Omental fat pad (tissue), 3 donors: ENCODE measurements at regions not wholly inside any gene's neighbourhood (a gene's known extent, or its start where the extent isn't known, plus 50 kb on each side); places are given as distances from the start of the nearest gene placed in this dataset.

Source experiments
- ATAC-seq: fragments of 150-250 bp; one replicate; pipeline ENCODE4 v1.9.1; 2016; ENCODE audit warnings: mild to moderate bottlenecking, moderate library complexity; ENCODE audit not compliant: low FRiP score
- DNase-seq: peaks from one replicate; pipeline ENCODE4 v3.0.0-alpha.2; 2019; ENCODE audit warnings: low spot score
- CTCF ChIP-seq, 3 donors: fragments of 450-650 bp; IDR thresholded peaks; one replicate each; pipeline ENCODE4 v1.5.1; 2016 to 2017; ENCODE audit warnings: antibody characterized with exemption in 3 of 3, mild to moderate bottlenecking in 3 of 3, moderate library complexity in 2 of 3

GRCh38 chr16:54431997-54432896 lies 145.7 kb upstream of the IRX3 start:
- no peak for DNase-seq
- ATAC-seq, result no peak
- TF ChIP-seq CTCF (IDR thresholded peaks at IDR 0.05), result no peak

- TF ChIP-seq CTCF (IDR thresholded peaks at IDR 0.05), result no peak
- DNase-seq (no peak), ATAC-seq (no peak)
Observed at GRCh38 chr16:54431041-54431996, 144.7 kb upstream of the IRX3 start.

GRCh38 chr16:54430491-54431030 lies 144.0 kb upstream of the IRX3 start:
- ATAC-seq, result no peak
- TF ChIP-seq CTCF (IDR thresholded peaks at IDR 0.05), result no peak
- no peak for DNase-seq

- ATAC-seq, result no peak
- DNase-seq, result no peak
- TF ChIP-seq CTCF (IDR thresholded peaks at IDR 0.05), result no peak
Observed at GRCh38 chr16:54429029-54429428, 142.4 kb upstream of the IRX3 start.

GRCh38 chr16:54426553-54426849 lies 139.9 kb upstream of the IRX3 start:
- no peak for DNase-seq
- no peak for TF ChIP-seq CTCF (IDR thresholded peaks at IDR 0.05)
- no peak for ATAC-seq

GRCh38 chr16:54425681-54426552 lies 139.3 kb upstream of the IRX3 start:
- TF ChIP-seq CTCF (IDR thresholded peaks at IDR 0.05), result no peak
- DNase-seq (no peak), ATAC-seq (no peak)
